Nephron (organoid): ENCODE measurements at regions not wholly inside any gene's neighbourhood (a gene's known extent, or its start where the extent isn't known, plus 50 kb on each side); places are given as distances from the start of the nearest gene placed in this dataset.
A peak's percentile ranks its signal among the peaks of the same experiment; 100 is the strongest.

ENCODE experiments used
- H3K27ac Mint-ChIP-seq, 3 experiments: 2 replicates each; pipeline ENCODE4 v1.8.0; 2020; ENCODE audit warnings: mixed read lengths in 3 of 3, mild to moderate bottlenecking in 2 of 3, moderate library complexity in 1 of 3
- H3K27me3 Mint-ChIP-seq: 2 replicates; pipeline ENCODE4 v1.8.0; 2021; ENCODE audit warnings: low read depth, mild to moderate bottlenecking, moderate library complexity, mixed read lengths
- H3K36me3 Mint-ChIP-seq: 2 replicates; pipeline ENCODE4 v1.8.0; 2020; ENCODE audit warnings: low read depth, mixed read lengths
- H3K4me1 Mint-ChIP-seq: 2 replicates; pipeline ENCODE4 v1.8.0; 2020; ENCODE audit warnings: mixed read lengths
- H3K4me3 Mint-ChIP-seq, 3 experiments: 2 replicates each; pipeline ENCODE4 v1.8.0; 2020; ENCODE audit warnings: mild to moderate bottlenecking in 3 of 3, mixed read lengths in 3 of 3, moderate library complexity in 2 of 3
- H3K9me3 Mint-ChIP-seq: 2 replicates; pipeline ENCODE4 v1.8.0; 2020; ENCODE audit warnings: mixed read lengths
- TF ChIP-seq, protein P1 (sequence below), 3 experiments: fragments of 200-600 bp; sonication (generic); IDR thresholded peaks; one replicate each; pipeline ENCODE4 v1.5.0; 2021; ENCODE audit warnings: antibody characterized with exemption in 3 of 3; ENCODE audit not compliant: unreplicated experiment in 3 of 3

DNA sequence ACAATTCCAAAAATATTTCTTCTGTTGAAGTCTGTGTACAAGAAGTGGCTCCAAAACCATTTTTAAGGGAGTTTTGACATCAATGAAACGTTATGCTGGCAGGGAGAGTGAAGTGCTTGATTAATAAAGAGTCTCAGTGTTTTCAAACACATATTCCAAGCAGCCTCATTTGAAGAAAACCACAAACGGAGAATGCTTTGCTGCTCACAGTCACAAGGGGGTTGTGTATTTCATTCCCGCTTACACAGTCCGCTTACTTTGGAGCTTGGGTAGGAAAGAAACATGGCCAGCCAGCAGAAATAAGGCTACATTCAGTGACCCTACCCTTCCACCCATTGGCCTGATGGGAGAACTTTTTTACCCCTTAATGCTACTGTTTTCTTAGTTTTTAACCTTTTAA lies 586.2 kb downstream of the RAB28 start:
- TF ChIP-seq, protein P1, sequence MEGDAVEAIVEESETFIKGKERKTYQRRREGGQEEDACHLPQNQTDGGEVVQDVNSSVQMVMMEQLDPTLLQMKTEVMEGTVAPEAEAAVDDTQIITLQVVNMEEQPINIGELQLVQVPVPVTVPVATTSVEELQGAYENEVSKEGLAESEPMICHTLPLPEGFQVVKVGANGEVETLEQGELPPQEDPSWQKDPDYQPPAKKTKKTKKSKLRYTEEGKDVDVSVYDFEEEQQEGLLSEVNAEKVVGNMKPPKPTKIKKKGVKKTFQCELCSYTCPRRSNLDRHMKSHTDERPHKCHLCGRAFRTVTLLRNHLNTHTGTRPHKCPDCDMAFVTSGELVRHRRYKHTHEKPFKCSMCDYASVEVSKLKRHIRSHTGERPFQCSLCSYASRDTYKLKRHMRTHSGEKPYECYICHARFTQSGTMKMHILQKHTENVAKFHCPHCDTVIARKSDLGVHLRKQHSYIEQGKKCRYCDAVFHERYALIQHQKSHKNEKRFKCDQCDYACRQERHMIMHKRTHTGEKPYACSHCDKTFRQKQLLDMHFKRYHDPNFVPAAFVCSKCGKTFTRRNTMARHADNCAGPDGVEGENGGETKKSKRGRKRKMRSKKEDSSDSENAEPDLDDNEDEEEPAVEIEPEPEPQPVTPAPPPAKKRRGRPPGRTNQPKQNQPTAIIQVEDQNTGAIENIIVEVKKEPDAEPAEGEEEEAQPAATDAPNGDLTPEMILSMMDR (IDR thresholded peaks at IDR 0.05; ENCODE audit: unreplicated experiment in 3 of 3), result no peak
- Mint-ChIP-seq H3K27me3 (peaks cover 3% of the 10 kb centered on the region), H3K9me3 (no peaks in the 10 kb centered on the region), H3K4me3 (no peak overlapping the region), H3K36me3 (no peaks in the 10 kb centered on the region), H3K27ac (no peak overlapping the region), H3K4me1 (no peaks in the 10 kb centered on the region)

DNA sequence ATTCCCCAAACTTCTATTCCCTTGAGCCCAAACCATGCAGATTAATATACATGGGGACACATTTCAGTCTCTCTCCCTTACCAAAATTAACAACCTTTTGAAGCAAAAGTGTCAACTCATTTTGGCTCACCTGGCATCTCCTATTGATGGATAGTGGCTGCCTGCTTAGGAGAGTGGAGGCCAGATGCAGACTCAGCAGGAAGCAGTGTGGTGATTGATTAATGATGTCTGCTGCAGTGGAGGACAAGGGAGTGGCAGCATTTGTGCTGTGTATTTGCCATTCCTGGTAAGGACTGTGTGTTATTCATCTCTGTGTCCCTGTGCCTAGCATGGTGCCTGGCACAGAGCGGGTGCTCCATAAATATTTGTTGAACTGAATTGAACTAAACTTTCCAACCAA lies 590.1 kb downstream of the RAB28 start:
- Mint-ChIP-seq H3K9me3 (no peaks in the 10 kb centered on the region), H3K36me3 (no peaks in the 10 kb centered on the region), H3K4me3 (no peak overlapping the region), H3K4me1 (no peaks in the 10 kb centered on the region), H3K27me3 (peaks cover 3% of the 10 kb centered on the region), H3K27ac (no peak overlapping the region)
- TF ChIP-seq, protein P1 (IDR thresholded peaks at IDR 0.05; ENCODE audit: unreplicated experiment in 3 of 3), result no peak

DNA sequence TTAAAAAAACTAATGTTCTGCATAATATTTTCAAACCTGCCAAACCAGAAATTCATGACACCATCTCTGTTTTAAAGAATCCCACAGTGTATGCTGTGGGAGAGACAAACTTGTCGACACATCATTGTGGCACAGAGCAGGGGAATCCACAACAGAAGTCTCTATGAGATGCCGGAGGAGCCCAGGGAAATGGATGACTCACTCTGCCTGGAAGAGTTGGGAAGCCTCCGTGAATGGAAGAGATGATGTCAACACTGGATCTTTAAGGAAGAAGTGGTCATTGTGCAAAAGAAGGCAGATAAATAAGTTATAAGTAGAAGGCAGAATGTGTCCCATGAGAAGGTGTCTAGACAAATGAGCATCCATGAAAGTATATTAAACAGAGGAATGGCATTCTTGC lies 595.1 kb downstream of the RAB28 start:
- Mint-ChIP-seq H3K27ac (no peak overlapping the region), H3K36me3 (no peaks in the 10 kb centered on the region), H3K4me3 (no peak overlapping the region), H3K27me3 (no peaks in the 10 kb centered on the region), H3K4me1 (peaks cover 4% of the 10 kb centered on the region), H3K9me3 (no peaks in the 10 kb centered on the region)
- TF ChIP-seq, protein P1 (IDR thresholded peaks at IDR 0.05; ENCODE audit: unreplicated experiment in 3 of 3), result no peak

DNA sequence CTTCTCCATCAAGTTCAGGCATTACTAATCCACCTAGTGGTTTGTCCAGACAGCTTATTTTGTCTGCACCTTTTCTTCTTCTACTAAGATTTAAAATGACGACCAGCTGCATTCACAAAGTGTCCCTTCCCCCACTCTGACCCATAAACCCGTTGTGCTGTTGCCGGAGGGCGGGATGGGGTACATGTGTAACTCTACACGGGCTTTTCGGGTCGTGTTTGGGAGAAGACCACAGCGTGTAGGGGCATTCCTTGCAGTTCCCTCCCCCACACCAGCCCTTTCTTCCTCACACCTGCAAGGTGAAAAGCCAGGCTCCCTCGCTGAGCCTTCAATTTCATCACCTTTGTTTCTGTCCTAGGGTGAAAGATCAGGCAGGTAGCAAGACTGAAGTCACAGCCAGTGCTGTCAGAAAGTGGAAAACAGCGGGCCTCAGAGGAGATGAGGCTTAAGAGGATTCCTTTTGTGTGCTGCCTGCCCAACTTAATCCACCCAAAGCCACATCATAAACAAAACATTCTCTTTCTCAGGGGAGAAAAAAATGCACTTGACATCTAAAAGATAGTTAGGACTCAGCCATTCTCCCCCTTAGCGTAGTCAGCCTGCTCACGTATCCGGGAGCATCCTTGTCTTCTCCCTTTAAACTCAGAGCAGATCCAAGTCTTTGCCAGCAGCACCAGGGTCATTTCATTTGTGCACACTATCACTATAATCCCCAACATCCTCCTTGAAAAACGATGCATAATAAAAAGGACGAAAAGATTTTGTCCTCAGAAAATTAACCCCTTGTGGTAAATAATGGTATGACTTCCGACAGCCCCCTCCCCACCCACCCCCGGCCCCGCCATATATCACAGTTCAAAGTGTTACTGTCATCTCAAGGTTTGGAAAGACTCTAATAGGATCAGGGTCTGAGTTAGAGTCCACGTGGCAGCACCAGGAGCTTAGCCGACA lies 599.0 kb downstream of the RAB28 start:
- peaks cover 4% of the 10 kb centered on the region for H3K4me1 Mint-ChIP-seq
- H3K27ac Mint-ChIP-seq, result peak overlapping the region in 1 of 3 experiments; percentile 5
- no peaks in the 10 kb centered on the region for H3K36me3 Mint-ChIP-seq
- H3K9me3 Mint-ChIP-seq, result no peaks in the 10 kb centered on the region
- H3K27me3 Mint-ChIP-seq, result no peaks in the 10 kb centered on the region
- no peak overlapping the region for H3K4me3 Mint-ChIP-seq
- TF ChIP-seq, protein P1 (IDR thresholded peaks at IDR 0.05; ENCODE audit: unreplicated experiment in 3 of 3), result no peak

DNA sequence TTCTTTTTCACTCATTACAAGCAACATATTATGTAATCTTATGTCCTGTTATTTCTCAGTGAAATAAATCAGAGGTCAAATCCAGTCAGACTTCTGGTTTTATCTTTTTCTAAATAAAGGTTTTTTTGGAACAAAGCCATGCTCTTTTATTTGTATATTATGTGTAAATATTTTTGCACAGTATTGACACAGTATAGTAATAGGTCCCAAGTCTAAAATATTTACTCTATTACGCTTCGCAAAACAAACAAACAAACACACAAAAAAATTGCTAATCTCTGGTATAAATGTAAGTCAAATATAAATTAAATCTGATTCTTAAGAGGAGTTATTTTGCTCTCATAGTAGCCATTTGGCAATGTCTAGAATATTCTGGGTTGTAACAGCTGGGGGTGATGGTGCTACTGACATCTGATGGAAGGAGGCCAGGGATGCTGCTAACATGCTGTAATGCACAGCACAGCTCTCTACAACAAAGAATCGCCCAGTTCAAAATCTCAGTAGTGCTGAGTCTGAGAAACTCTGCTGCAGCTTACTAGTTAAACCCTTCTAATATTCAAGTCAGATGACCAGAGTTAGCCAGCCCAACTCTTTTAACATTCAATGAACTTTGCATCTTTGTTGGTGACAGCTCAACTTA lies 602.1 kb downstream of the RAB28 start:
- TF ChIP-seq, protein P1 (IDR thresholded peaks at IDR 0.05; ENCODE audit: unreplicated experiment in 3 of 3), result no peak
- Mint-ChIP-seq H3K27me3 (no peaks in the 10 kb centered on the region), H3K4me1 (peaks cover 4% of the 10 kb centered on the region), H3K9me3 (no peaks in the 10 kb centered on the region), H3K4me3 (no peak overlapping the region), H3K27ac (no peak overlapping the region), H3K36me3 (no peaks in the 10 kb centered on the region)
